Activated naive CD8-positive, alpha-beta T cell treated with anti-CD3 and anti-CD28 coated beads for 36 hours (primary cell): ENCODE measurements at regions not wholly inside any gene's neighbourhood (a gene's known extent, or its start where the extent isn't known, plus 50 kb on each side); places are given as distances from the start of the nearest gene placed in this dataset.

Experiments
- DNase-seq: peaks from one replicate; pipeline ENCODE4 v3.0.0; 2021
- H3K27ac Mint-ChIP-seq: one replicate; pipeline ENCODE4 v1.8.0; 2022; ENCODE audit warnings: mild to moderate bottlenecking, moderate library complexity, mixed read lengths
- H3K27me3 Mint-ChIP-seq: one replicate; pipeline ENCODE4 v1.8.0; 2022; ENCODE audit warnings: mild to moderate bottlenecking, mixed read lengths
- H3K36me3 Mint-ChIP-seq: one replicate; pipeline ENCODE4 v1.8.0; 2021; ENCODE audit warnings: mild to moderate bottlenecking, mixed read lengths
- H3K4me1 Mint-ChIP-seq: one replicate; pipeline ENCODE4 v1.8.0; 2021; ENCODE audit warnings: mixed read lengths
- H3K4me3 Mint-ChIP-seq: one replicate; pipeline ENCODE4 v1.8.0; 2022; ENCODE audit warnings: mild to moderate bottlenecking, moderate library complexity, mixed read lengths
- H3K9me3 Mint-ChIP-seq: one replicate; pipeline ENCODE4 v1.8.0; 2022; ENCODE audit warnings: mixed read lengths

DNA sequence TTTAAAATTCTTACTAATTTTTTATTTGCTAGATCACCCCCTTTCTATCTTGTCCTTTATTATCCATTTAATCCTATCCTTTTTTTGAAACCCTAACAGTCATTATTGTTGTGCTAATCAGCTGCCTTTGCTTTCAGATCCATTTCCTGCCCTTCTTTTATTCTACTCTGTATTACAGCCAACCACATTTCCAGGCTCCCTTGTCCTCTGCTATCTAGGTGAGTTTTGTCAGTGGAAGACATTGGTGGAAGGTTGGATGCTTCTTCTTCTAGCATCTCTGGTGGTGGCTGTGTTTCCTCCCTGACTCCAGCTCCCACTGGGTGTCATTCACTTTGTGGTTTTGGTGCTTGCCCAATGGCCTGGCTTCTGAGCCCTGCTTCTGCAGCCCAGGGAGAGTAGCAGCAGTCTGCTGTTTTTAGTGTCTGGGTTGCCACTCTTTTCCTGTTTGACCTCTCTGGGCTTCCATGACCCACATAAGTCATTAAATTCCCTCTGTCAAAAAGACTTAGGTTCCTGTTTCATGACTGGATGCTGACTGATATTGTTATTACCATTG lies 225.2 kb upstream of the PGRMC2 start:
- no peak overlapping the region for H3K27ac Mint-ChIP-seq
- H3K4me1 Mint-ChIP-seq, result peaks cover 18% of the 10 kb centered on the region

DNA sequence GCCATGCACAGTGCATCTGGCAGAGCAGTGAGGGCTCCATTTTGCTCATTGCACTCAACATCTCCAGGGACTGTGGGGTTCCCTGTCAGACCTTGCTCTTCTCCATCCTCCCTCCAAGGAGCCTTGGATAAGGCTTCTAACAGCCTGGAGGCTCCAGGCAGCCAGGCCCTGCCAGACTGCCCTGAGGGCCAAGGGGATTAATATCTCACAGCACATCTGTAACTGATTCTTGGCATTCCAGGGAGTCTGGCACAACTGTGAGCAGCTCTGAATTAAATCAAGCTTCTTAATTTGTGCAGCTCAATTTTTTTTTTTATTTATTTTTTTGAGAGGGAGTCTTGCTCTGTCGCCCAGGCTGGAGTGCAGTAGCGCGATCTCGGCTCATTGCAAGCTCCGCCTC lies 224.5 kb upstream of the PGRMC2 start:
- Mint-ChIP-seq H3K4me1 (peaks cover 13% of the 10 kb centered on the region), H3K27me3 (no peaks in the 10 kb centered on the region), H3K4me3 (no peak overlapping the region)

More for the DNA sequence above, 225.2 kb upstream of the PGRMC2 start:
- Mint-ChIP-seq H3K4me3 (no peak overlapping the region), H3K27me3 (no peaks in the 10 kb centered on the region), H3K9me3 (peaks cover 9% of the 10 kb centered on the region), H3K36me3 (peaks cover 9% of the 10 kb centered on the region)
- no peak for DNase-seq

DNA sequence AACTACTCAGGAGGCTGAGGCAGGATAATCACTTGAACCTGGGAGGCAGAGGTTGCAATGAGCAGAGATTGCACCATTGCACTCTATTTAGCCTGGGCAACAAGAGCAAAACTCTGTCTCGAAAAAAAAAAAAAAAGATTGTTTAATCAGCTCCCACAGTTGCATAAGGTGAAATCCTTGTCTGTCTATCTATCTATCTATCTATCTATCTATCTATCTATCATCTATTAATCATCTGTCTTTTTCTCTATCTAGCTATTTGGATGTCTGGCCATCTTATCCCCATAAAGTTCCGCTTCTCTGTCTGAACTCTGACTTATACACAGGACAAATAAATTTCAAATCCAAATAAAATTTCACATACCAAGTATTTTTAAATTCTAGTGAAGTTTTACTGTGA lies 223.2 kb upstream of the PGRMC2 start:
- Mint-ChIP-seq H3K27ac (no peak overlapping the region), H3K36me3 (peaks cover 9% of the 10 kb centered on the region), H3K4me1 (peaks cover 10% of the 10 kb centered on the region), H3K4me3 (no peak overlapping the region), H3K27me3 (no peaks in the 10 kb centered on the region), H3K9me3 (peaks cover 9% of the 10 kb centered on the region)
- no peak for DNase-seq

More for the DNA sequence above, 224.5 kb upstream of the PGRMC2 start:
- Mint-ChIP-seq H3K36me3 (peaks cover 9% of the 10 kb centered on the region), H3K9me3 (peaks cover 9% of the 10 kb centered on the region), H3K27ac (no peak overlapping the region)
- no peak for DNase-seq

DNA sequence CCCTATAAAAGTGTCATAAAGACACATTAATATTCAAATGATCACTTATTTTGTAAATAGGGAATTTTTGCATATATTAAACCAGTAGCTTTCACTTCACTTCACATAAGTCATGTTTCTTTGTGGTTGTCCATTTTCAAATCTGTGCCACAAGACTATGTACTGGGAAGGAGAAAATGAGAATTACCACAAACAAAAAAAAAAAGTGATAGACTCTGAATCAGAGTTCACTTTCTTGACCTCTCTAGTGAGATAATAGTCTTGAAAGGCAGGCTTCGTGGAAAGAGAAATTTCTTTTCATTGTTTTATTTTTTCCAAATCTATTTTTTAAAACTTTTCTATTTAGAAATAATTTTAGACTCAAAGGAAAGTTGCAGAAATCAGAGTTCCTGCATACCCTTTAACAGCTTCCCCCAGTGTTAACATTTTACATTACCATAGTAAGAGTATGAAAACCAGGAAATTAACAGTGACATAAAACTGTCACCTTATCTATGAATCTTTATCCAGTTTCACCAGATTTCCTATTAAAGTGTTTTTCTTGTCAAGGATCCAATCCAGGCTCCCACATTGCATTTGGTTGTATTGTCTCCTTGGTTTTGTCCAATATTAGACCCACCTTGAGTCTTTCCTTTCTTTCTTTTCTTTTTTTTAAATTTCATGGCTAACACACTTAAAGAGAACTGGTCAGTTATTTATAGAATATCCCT lies 215.4 kb upstream of the PGRMC2 start:
- H3K4me3 Mint-ChIP-seq, result no peak overlapping the region
- peaks cover 7% of the 10 kb centered on the region for H3K9me3 Mint-ChIP-seq
- H3K4me1 Mint-ChIP-seq, result no peaks in the 10 kb centered on the region
- peaks cover 11% of the 10 kb centered on the region for H3K36me3 Mint-ChIP-seq
- no peaks in the 10 kb centered on the region for H3K27me3 Mint-ChIP-seq
- H3K27ac Mint-ChIP-seq, result no peak overlapping the region
- no peak for DNase-seq

DNA sequence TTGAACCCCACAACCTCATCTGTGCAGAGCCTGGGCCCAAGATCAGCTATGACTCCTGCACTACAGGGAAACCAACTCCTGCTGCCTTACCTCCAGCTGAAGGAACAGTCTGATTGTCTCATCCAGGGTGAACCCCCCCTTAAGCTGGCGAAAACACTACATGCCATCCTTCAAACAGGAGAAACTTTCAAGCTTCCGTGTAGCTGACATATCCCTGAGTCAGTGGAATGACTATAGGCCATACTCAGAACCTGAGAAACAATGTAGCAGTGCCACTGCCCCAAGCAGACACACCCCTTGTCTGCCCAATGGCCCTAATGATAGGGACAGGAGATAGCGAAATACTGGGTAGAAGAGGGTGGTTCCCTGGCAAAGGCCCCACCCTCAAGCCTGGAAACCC lies 213.6 kb upstream of the PGRMC2 start:
- no peak for DNase-seq
- Mint-ChIP-seq H3K36me3 (peaks cover 19% of the 10 kb centered on the region), H3K4me3 (no peak overlapping the region), H3K27ac (no peak overlapping the region), H3K27me3 (no peaks in the 10 kb centered on the region), H3K9me3 (peaks cover 18% of the 10 kb centered on the region), H3K4me1 (no peaks in the 10 kb centered on the region)

DNA sequence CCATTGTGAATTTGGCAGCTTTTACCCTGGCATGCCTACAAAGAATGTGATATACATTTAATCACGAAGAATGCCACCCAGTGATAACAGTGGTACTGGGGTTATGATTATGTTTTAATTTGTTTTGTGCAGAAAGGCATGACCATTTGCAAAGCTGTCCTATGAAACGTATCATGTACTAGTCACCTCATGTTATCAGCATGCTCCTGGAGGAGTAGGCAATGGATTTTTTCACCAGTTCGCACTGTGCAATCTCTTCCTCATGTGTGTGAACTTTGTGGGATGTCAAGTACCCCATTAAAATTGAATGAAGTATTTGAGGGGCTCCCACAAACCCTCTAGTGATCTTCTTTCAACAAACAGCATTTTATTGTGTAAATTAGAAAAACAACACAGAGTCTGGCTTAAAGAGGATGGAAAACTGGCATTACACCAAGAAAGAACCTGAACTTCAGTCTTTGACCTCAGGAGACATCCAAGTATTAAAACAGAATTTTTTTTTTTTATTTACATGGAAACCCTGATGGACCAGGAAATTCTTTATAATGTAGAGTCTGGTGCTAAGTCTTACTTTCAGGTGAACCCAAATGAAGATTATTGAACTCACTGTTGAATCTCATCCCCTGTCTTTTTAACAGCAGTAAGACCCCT lies 200.6 kb upstream of the PGRMC2 start:
- H3K9me3 Mint-ChIP-seq, result no peaks in the 10 kb centered on the region
- H3K27ac Mint-ChIP-seq, result no peak overlapping the region
- DNase-seq, result no peak
- peaks cover 7% of the 10 kb centered on the region for H3K36me3 Mint-ChIP-seq
- H3K4me1 Mint-ChIP-seq, result no peaks in the 10 kb centered on the region
- no peaks in the 10 kb centered on the region for H3K27me3 Mint-ChIP-seq
- no peak overlapping the region for H3K4me3 Mint-ChIP-seq

DNA sequence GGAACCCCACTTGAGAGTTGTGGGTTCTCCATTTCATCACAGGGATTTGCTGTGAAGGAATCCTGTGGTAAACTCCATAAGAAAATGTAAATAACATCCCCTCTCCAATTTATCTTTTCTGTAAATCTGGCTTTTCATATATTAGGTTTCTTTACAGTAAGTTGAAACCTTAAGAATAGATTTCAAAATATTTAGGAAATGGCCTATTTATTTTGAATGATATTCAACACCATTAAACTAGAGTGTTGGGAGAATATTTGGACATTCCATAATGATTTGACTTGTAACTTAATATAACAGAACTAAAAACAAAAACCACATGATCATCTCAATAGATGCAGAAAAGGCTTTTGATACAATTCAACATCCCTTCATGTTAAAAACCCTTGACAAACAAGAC lies 197.3 kb upstream of the PGRMC2 start:
- Mint-ChIP-seq H3K9me3 (no peaks in the 10 kb centered on the region), H3K27me3 (no peaks in the 10 kb centered on the region), H3K36me3 (peaks cover 7% of the 10 kb centered on the region), H3K27ac (no peak overlapping the region), H3K4me3 (no peak overlapping the region), H3K4me1 (no peaks in the 10 kb centered on the region)
- no peak for DNase-seq

DNA sequence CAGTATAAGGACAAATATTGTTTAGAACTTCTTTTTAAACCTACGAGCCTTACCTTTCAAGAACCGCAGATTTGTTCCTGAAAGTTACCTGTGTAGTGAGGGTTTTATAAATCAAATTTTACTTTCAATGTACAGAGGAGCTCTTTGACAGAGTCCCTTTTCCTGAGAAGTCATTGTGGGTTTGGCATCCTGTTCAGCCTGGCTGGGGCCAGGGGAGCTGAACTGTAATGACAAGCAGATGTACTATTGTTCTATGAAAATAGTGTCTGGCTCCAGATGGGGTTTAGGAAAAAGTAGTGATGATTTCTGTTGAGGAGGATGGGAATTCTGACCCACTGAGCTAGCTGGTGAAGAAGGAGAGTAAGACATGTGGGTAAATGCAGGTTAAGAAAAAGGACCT lies 196.2 kb upstream of the PGRMC2 start:
- Mint-ChIP-seq H3K36me3 (peaks cover 7% of the 10 kb centered on the region), H3K4me3 (no peak overlapping the region), H3K27ac (no peak overlapping the region), H3K9me3 (no peaks in the 10 kb centered on the region), H3K4me1 (no peaks in the 10 kb centered on the region), H3K27me3 (no peaks in the 10 kb centered on the region)
- DNase-seq, result no peak

DNA sequence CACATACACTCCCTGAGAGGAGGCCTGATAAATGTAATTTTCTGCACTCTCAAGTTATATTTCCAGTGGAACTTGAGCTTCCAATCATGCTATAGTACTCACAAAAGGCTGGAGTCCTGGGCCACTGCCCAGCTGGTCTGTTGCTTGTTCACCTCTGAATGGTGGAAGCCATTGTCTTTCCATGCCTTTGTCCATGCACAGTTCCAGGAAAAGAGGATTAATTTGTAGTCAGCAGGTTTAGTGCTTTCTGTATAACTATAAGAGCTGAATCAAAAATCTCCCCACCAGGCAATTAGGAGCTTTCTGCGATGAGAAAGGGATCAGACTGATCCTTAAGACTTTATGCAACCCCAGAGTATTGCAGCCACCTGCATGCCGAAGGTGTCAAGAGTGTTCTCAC lies 195.4 kb upstream of the PGRMC2 start:
- Mint-ChIP-seq H3K27me3 (no peaks in the 10 kb centered on the region), H3K36me3 (peaks cover 7% of the 10 kb centered on the region), H3K4me3 (no peak overlapping the region), H3K4me1 (no peaks in the 10 kb centered on the region), H3K27ac (no peak overlapping the region), H3K9me3 (no peaks in the 10 kb centered on the region)
- DNase-seq, result no peak

DNA sequence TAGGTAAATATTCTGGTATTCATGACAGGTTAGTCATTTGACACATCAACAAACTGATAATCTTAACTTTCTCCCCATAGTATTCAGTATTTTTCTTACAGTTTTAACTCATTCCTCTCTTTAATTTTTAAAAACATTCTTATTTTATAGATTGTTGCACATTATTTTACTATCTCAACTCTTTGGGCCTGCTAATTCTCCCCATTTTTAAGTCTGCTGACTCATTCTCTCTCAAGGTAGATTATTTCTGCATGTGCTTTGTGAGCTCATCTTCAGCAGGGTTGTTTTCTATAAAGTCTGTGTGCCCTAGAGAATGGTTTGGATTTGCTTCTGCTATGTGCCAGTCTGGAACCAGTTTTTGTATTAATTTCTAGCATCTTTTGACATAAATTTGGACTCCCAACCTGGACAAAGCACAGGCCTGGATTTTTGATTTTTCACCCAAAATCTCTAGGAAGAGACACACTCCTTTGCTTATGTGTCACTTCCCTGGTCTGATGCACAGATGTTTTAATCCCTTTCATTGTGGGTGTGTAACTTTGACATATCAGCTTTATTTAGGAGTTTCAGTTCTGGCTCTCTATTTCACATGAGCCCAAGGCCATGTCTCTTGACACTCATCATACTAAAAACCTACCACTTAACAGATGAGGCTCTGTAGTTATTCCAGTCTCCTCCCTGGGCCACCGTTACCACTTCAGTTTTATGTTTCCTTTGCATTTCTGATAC lies 194.3 kb upstream of the PGRMC2 start:
- Mint-ChIP-seq H3K4me1 (no peaks in the 10 kb centered on the region), H3K36me3 (peaks cover 7% of the 10 kb centered on the region), H3K27me3 (no peaks in the 10 kb centered on the region), H3K4me3 (no peak overlapping the region), H3K9me3 (no peaks in the 10 kb centered on the region), H3K27ac (no peak overlapping the region)
- no peak for DNase-seq

DNA sequence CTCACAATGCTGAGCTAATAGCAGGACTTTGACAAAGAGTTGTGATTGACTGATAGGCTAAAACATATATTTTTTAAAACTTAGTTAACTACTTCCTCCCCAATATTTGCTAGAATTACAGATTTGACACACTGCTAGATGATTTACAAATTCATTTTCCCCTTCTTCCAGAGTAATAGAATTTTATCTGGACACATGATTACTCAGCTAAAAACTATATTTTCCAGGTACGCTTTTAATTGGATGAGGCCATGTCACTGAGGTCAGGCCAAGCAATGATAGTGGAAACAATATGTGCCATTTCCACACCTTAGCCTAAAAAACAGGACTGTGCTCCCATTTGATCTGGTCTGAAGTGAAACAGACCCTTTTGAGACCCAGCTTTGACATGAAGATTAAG lies 193.3 kb upstream of the PGRMC2 start:
- Mint-ChIP-seq H3K27ac (no peak overlapping the region), H3K4me1 (no peaks in the 10 kb centered on the region), H3K9me3 (no peaks in the 10 kb centered on the region), H3K36me3 (peaks cover 7% of the 10 kb centered on the region), H3K27me3 (no peaks in the 10 kb centered on the region), H3K4me3 (no peak overlapping the region)
- DNase-seq, result no peak

DNA sequence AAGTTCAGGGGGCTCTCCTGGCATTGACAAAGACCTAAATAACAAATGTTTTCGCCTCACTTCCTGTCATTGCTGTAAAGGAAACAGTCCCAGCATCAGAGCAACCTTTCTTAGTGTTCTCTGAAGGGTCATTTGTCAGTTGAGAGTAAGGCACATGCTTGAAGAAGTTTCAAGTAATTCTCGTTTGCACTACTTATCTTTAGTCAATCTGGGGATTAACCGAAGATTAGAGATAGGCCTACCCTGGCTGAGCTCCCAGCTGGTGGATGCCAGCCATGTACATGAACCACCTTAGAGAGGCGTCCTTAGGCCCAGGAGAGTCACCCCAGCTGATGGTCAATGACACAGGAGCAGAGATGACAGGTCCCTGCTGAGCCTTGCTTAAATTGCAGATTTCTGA lies 189.9 kb upstream of the PGRMC2 start:
- H3K9me3 Mint-ChIP-seq, result no peaks in the 10 kb centered on the region
- peaks cover 6% of the 10 kb centered on the region for H3K36me3 Mint-ChIP-seq
- no peak overlapping the region for H3K27ac Mint-ChIP-seq
- no peaks in the 10 kb centered on the region for H3K27me3 Mint-ChIP-seq
- DNase-seq, result no peak
- no peaks in the 10 kb centered on the region for H3K4me1 Mint-ChIP-seq
- no peak overlapping the region for H3K4me3 Mint-ChIP-seq

DNA sequence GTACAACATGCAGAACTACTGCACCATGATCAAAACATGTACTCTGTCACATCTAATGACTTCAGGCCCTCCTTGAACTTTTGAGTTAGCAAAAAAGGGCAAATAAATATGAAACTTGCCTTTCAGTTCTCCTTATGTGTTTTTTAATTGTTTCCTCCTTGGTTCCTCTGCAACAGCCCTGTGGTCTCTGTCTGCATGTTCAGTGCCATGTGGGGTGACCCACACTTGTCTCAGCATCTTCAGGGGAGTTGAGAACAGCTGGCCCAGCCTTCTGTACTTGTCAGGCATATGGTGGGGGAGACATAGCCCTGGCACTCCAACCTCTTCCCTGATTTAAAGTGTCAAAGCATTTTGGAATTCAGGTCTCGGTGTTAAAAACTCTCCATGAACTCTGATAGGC lies 188.0 kb upstream of the PGRMC2 start:
- Mint-ChIP-seq H3K4me1 (no peaks in the 10 kb centered on the region), H3K9me3 (no peaks in the 10 kb centered on the region), H3K27me3 (no peaks in the 10 kb centered on the region), H3K4me3 (no peak overlapping the region), H3K27ac (no peak overlapping the region), H3K36me3 (peaks cover 2% of the 10 kb centered on the region)
- no peak for DNase-seq

DNA sequence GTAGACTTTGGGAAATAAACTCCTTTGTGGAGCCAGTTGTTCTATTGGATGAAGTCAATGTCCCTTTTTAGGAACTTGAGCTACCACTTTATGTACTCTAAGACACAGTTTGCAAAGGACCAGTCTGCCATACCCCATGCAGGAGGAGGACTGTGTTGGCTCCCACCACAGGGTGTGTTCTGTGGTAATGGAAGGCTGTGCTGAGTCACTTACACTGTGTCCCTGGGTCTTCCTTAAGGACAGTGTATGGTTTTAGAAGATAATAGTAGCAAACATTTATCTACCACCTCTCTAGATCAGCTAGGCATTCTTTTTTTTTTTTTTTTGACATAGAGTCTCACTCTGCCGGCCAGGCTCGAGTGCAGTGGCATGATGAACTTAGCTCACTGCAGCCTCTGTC lies 184.0 kb upstream of the PGRMC2 start:
- H3K36me3 Mint-ChIP-seq, result peaks cover 2% of the 10 kb centered on the region
- H3K9me3 Mint-ChIP-seq, result no peaks in the 10 kb centered on the region
- no peak overlapping the region for H3K4me3 Mint-ChIP-seq
- no peaks in the 10 kb centered on the region for H3K27me3 Mint-ChIP-seq
- no peaks in the 10 kb centered on the region for H3K4me1 Mint-ChIP-seq
- DNase-seq, result no peak
- no peak overlapping the region for H3K27ac Mint-ChIP-seq

DNA sequence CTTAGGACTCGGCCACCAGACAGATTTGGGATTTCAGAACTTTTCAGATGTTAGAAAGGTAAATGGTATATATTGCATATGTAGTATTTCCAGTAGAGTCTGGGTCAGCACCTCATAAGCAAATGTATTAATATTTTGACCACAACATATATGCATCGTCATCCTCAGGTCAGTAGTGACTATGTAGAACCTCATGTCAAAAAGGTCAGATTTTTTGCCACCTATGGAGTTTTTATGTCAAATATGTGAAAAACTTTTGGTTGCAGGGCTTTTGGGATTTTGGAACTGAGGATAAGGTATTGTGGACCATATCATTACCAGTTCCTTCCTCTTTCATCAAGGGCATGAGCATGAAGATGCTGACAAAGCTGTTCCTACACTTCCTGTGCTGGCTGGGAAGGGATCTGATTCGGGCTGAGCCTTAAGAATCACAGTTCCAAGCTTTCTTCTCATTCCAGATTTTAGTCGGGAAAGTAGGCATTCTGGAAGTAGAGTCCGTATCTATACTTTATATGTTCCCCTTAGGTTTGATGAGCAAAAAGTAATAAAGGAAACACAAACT lies 183.0 kb upstream of the PGRMC2 start:
- H3K27me3 Mint-ChIP-seq, result no peaks in the 10 kb centered on the region

More for the DNA sequence above, 183.0 kb upstream of the PGRMC2 start:
- Mint-ChIP-seq H3K4me3 (no peak overlapping the region), H3K36me3 (peaks cover 2% of the 10 kb centered on the region), H3K27ac (no peak overlapping the region), H3K4me1 (no peaks in the 10 kb centered on the region), H3K9me3 (no peaks in the 10 kb centered on the region)
- no peak for DNase-seq
